ENCODE measurements at regions not wholly inside any gene's neighbourhood (a gene's known extent, or its start where the extent isn't known, plus 50 kb on each side); places are given as distances from the start of the nearest gene placed in this dataset.

DNA sequence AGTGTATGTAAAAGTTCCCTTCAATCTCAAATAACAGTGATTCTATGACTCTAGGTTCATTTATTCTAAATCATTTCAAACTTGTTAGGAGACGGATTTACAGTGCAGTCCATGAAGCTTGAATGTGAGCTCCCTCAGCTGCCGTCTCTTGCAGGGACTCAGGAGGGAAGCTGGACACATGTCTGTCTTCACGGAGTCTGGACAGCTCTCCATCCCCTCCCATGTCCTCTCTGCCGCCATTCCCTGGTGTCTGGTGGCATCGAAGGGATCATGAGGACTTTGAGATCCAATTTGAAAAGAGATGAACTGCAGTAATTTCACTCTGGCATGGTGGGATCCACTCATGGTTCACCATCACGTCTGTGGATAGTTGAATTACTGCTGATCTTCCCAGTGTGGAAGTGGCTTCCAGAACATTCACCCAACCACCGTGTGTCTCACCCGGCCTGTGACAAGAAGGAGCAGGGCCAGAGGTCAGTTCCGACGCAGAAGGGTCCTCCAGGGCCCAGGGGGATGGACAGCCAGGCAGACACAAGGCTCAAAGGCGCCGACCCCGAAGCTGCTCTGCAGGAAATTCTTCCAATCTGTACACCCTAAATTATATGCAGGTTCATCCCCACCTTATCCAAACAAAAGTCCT, 370.1 kb downstream of the THBS2 start:
- DNase-seq (ENCODE audit: low read depth), result no peak

DNA sequence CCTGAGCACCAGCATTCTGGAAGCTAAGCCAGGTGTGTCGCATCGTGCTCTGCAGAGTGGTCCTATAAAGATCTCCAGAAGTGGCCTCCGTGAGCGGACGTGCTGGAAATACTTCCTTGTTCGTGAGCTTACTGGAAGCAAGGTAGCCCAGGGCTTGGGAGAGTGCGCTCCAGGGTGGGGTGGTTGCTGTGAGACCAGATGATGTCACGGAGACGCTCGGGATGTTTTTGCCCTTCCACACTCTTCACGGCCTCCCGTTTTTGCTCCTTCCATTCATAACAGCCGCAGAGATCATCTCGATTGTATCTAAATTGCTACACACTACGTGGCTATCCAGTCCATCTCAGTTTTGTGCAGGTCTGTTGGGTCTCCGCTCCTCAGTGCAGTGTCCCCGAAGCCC, 373.4 kb downstream of the THBS2 start:
- DNase-seq (ENCODE audit: low read depth), result no peak

DNA sequence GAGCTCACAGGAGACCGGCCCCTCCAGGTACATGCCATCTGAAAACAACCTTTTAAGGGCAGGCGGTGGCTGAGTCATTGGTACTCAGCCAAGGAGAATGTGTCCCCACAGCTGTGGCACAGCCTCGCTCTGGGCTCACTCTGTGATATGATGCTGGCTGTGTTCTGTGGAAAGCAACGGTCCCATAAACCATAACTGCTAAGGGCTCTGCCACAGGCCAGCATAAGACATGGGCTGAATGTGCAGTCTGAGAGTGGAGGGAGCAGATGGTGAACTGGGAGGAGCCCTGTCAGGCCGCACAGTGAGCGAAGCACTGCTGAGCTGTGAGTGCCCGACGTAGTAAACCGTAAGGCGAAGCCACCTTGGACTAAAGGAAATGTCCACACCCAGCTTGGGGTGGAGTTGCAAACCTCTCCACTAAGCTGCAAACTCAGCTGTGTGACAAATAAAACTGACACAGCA, 375.8 kb downstream of the THBS2 start:
- peak; percentile 43 for DNase-seq (ENCODE audit: low read depth)

DNA sequence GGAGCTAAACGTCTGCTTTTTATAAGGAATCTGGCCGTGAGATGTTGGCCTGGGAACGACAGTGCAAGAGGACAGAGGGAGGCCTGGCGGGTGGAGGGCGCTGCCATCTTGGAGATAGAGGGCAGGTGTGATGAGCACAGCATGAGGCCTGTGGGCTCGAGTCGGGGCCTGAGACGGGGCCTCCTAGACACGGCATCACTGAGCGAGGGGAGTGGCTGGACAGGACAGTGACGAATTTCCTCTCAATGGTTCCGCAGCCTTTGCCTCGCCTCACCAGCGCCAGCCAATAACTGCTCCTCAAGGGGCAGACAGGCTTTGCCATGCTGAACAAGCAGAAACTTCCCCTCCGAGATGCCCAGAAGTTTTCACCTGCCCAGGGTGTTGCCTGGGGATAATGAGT, 376.7 kb downstream of the THBS2 start:
- DNase-seq (ENCODE audit: low read depth), result no peak

DNA sequence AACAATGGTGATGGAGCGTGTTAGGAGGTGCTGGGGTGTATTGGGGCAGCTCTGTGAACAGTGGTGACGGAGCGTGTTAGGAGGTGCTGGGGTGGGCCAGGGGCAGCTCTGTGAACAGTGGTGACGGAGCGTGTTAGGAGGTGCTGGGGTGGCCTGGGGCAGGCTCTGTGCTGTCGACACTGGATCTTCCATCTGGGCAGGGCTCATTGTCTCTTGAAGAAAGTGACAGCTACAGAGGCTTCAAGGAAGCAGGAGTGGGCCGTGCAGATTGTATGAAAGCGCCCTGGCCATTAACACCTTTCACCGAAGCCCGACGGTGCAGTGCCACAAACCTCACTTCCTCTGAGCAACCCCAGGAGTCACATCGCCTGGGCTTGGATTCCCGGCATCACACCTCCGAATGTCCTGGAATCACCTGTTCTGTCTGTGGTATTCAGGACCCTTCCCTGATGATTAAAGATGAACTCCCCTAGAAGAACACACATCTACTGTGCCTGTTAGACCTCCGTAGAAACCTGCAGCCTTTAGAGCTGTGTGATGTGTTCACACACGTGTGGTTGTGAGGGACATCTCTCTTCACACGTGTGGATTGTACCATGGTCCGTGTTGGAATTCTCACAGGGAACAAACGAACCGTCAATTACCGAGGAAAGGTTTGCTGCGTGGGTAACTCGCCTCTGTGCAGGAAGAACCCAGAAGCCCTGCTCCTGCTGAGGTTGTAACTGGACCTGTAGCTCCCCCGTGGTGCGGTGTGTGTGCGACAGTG, 377.7 kb downstream of the THBS2 start:
- DNase-seq (ENCODE audit: low read depth), result no peak

DNA sequence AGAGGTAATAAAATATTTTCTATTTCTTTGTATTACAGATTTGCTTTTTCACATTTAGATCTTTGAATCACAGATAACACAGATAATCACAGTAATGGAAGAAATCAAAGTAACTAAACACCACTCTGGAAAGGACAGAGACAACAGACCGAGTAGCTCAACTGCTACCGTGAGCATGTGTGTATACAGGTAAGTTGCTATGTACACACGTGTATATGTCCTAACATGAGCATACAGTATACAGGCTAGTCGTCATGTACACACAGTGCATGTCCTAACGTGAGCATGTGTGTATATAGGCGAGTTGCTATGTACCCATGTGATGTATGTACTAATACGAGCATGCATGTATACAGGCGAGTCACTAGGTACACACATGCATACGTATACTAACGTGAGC, 379.0 kb downstream of the THBS2 start:
- no peak for DNase-seq (ENCODE audit: low read depth)

DNA sequence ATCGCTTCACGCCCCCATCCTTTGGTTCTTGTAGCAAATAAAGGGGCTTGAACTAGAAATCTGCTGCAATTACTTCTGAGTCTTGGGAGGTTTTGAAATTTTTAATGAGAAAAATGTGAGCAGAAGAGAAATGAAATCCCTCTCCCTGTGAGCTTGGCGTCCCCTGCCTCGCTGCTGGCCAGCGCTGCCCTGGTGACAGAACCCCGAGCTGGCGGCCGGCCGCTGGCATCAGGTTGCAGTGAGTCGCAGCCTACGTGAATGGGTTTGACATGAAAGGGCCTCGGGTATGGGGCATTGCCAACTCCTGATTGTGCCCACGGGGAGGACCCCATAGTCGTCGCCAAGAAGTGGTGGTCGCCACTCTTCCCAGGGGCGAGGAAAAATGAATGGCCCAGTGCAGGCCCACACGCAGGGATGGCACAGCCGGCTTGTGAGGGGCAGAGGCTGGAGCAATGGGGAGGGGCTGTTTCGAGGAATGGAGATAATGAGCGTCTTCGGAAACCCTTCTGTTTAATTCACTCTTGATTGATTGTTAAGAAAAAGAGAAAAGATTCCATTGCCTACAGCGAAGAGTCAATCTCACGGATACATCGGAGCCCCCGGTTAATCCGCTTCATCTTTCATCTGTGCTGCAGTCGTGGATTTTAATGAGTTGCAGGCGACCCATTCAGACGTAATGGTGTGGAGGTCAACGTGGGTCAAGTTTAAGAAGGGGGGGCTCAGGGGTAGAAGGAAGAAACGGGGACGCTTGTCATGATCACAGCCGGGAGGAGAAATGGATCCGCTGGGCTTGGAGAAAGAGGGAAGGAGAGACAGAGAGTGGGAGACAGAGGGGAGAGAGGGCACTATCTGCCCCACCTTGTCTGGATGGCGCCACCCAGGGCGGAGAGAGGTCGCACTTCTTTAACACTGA, 380.1 kb downstream of the THBS2 start:
- DNase-seq (ENCODE audit: low read depth), result no peak

DNA sequence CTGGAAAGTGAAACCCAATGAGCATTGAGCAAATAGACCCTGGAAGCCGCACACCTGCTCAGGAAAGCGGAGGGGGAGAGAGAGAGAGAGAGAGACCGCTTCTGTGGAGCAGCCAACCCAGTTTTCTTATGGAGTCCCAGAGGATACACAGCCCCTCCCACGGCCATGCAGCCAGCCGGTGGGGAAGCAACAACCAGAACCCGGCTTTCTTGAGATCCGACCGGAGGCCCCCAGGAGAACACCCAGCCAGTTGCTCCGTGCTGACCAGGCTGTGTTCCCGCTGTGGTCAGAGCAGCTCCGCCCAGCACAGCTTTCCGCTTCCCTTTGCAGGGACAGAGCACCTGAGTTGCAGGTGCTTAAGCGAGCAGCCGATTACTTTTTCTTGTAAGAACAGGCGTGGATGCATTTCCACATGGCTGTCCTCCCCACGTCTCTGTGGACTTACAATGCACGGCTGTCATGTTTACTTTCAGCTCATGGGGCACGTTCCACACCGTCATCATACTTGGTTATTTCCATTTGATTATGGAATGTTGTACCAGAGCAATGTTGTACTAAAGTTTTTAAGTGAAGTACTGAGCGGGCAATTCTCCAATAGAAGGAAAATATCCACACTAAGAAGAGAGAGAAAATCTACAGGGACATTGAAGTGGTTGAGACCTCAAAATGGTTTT, 381.9 kb downstream of the THBS2 start:
- DNase-seq (ENCODE audit: low read depth), result no peak

DNA sequence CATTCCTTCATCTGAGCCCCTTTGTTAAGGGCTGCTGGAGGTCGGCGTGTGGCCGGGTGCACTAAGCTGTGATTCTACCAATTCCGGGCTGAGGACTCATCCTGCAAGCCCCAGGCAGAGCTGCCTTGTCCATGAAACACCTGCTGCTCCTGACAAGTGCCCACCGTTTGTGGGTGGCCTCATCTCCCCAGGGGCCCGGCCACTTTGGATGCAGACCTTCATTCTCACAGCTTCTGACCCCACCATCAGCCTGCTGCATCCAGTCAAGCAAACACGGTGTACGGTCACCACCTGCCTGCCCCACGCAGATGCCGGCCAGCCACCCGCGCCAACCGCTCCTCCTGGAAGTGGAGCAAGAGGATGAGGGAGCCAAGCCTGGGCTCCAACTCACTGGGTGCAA, 382.7 kb downstream of the THBS2 start:
- DNase-seq (ENCODE audit: low read depth), result no peak

DNA sequence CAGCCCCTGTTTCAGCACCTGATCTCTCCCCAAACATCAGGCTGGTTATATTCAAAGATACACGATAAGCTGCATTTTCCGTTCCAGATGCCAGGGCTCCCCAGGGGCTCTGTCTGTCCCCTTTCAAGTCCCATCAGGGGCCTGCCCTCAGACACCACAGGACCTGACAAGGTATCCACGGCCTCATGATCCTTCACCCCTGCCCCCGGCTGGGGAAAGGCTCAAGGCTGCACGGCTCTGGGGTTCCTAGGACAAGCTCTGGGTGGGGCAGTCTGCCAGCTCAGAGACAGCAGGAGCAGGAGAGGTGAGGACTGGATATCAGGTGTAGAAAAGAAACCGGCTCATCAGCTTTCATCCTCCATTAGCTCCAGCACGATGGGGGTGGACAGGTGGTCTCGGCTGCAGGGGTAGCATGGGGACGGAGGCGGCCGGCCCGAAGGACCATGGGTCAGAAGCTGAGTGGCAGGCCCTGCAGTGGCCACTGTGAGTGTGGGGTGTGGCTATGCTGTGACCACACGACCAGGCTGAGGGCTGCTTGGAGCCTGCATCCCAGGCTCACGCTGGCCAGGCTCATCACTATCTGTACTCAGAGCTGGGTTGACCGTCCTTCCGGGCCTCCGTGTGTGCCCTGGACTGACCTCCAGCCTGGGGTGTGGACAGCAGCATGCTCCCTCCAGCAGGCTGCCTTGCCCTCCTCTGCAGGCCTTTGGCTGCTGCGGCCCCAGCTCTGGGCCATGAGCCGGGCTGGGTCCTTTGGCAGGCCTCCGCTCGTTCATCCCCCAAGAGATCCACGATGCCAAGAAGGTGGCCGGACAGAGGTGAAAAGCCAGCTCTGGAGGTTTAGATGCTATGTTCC, 386.2 kb downstream of the THBS2 start:
- DNase-seq (ENCODE audit: low read depth), result no peak

DNA sequence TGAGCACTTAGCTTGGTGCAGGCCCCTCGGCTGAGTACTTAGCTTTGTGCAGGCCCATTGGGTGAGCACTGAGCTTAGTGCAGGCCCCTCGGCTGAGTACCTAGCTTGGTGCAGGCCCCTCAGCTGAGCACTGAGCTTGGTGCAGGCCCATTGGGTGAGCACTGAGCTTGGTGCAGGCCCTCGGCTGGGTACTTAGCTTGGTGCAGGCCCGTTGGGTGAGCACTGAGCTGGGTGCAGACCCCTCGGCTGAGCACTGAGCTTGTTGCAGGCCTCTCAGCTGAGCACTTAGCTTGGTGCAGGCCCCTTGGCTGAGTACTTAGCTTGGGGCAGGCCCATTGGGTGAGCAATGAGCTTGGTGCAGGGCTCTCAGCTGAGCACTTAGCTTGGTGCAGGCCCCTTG, 387.1 kb downstream of the THBS2 start:
- DNase-seq (ENCODE audit: low read depth), result no peak

DNA sequence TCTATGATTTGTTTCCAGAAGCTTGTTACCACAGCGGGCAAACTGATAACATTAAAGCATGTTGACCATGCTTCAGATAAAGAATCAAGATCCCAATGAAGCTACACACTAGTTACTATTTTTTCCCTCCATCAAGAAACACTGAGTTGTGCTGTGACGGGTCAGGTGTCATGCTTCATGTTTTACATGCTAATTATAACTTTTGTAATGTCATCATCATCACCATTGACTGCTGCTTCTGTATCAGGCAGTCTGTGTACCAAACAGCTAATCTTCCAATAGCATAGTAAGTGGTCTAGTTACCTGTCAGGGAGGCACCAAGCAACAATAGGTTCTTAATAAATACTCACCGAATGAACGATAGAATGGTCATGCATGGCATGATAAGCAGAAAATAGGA, 388.1 kb downstream of the THBS2 start:
- no peak for DNase-seq (ENCODE audit: low read depth)

DNA sequence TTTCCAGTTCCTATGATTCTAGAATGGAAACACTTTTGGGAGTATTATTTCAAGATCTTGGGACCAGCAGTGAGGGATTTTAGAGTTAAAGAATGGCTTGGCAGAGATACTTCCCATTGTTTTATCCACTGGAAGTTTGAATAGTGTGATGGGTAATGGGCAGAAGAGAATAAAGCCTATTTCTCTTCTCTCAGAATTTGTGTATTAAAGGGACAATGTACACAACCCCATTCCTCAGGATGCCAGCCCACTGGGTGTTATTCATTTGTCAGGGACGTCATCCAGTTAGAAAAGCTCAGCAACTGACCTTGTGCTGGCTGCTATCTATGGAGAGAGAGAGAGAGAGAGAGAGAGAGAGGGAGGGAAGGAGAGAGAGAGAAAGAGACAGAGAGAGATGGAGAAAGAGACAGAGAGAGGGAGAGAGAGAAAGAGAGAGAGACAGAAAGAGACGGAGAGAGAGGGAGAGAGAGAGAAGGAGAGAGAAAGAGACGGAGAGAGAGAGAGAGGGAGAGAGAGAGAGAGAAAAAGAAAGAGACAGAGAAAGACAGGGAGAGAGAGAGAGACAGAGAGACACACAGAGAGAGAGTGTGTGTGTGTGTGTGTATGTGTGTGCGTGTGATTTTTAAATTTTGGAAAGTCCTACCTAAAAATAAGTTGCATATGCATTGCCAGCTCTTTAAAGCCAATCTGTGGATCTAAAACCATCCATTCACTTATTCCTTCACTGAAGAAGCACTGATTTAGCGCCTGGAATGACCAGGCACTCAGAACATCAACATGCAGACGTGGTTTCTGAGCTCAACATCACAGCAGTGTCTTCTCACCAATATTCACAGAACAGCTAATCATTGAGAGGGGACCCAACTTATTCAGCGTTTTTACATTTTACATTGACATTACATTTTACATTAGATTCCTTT, 388.8 kb downstream of the THBS2 start:
- no peak for DNase-seq (ENCODE audit: low read depth)

DNA sequence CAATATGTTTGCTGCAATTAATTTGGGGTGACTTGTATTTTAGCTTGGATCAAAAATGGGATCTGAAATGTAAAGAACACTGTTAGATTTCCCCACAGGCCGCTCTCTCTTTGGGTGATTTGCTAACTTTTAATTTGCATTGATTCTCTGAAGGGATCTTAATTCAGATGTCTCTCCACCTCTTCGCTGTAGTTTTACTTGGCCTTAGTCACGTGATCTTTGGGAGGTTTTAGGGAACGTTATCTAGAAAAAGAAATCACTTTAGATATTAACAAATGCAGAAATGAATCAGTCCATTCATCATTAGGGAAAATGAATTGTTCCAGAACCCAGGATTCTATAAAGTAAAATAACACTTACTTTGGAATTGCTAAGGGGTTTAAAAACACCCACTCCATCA, 390.2 kb downstream of the THBS2 start:
- no peak for DNase-seq (ENCODE audit: low read depth)

DNA sequence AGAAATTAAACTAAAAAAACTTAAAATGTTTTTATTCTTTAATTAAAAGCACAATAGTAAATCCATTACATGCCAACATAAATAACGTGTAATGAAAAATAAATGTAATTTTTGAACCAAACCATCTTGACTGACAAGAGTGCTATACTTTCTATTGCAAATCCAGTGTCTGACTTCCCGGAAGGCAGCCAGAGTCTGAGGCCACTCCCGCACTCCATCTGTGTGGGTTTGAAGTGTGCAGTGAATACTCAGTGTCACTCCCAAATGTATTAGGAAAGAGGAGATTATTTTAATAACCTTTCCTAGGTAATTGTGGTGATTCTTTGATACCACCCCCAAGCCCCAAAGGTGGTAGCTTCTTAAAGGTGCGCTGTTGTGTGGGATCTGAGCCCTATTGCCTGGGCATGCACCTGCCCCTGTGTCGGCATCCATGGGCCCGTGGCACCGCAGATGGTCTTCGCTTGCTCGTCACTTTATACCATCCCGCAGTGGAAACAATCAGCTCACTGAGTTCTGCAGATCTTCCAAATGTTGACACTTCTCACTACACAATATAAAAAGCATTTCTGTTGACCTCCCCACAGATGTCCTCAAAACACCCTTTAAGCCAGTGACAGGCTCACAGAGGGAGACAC, 391.2 kb downstream of the THBS2 start:
- DNase-seq (ENCODE audit: low read depth), result no peak

DNA sequence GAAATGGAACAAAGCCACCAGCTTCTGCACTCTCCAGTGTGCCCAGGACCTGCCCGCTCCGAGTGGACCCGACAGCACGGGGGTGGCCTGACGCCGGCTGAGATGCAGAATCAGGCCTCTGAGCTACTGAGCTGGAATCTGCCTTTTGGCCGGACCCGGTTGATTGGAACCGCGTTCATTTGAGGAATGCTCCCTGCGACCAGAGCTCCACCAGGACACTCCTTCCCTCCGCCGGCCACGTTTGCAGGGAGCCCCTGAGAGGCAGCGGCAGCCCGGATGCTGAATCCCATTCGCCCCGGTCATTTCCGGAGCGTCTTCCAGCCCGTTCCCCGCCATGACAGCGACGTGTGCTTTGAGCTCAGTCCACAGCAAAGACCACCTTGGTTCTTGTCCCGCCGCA, 392.7 kb downstream of the THBS2 start:
- DNase-seq (ENCODE audit: low read depth), result no peak

DNA sequence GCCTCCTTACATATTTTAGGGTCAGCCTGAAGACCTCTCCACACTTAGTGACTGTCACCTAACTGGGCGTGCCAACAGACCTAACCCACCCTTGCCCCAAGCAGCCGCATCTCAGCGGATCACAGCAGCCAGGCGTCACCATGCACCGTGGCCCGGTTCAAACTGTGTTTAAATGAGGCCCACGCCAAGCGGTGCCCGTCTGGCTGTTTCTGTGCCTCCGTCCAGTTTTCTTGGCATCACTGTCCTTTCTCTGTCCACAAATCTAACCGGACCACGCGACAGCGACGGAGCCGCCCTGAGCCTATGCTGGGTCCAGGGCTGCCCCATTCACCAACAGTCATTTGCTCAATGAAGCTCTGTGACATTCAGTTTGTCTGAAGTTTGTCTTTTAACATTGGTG, 393.3 kb downstream of the THBS2 start:
- no peak for DNase-seq (ENCODE audit: low read depth)

DNA sequence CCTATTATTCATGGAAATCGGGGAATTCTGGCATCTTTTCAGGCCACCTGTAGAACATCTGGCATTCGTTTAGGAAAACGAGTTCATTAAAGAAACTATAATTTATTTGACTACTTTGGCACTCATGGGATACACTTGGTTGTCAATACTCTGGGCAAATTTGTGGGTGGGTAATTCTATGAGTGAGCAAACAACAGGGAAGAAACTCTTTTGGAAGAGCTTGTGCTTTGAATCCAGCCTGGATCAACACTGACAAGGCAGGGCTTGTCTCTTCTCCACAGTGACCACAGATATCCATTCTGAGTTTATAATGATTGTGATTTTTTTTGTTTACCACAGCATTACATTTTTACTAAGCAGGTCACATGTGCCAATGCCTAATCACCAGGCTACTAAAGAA, 394.7 kb downstream of the THBS2 start:
- DNase-seq (ENCODE audit: low read depth), result no peak

DNA sequence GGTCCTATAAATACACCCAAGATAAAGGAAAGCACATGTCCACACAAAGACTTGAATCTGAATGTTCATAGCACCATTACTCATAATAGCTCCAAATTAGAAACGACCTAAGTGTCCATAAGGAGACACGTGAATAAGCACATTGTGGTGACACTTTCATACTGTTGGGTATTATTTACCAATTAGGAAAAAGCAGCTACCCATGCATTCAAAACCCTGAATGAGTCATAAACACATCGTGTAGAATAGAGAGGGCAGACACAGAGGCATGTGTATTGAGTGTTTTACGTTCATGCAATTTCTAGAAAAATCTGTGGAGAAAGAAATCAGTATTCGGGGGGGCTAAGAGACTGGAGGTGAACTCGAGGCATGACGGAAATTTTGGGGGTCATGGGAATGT, 396.7 kb downstream of the THBS2 start:
- DNase-seq (ENCODE audit: low read depth), result no peak
